ENCODE measurements at regions not wholly inside any gene's neighbourhood (a gene's known extent, or its start where the extent isn't known, plus 50 kb on each side); places are given as distances from the start of the nearest gene placed in this dataset.

GRCh38 chr21:16108561-16109075, 378.8 kb downstream of the USP25 start:
- TF ChIP-seq POLR2A (IDR thresholded peaks at IDR 0.05; ENCODE audit: low read depth, low read length) (no peak), TAF1 (IDR thresholded peaks at IDR 0.05; ENCODE audit: low read depth, low read length) (no peak), POU2F2 (IDR thresholded peaks at IDR 0.05; ENCODE audit: low read depth, low read length) (no peak)
